Suprapubic skin (tissue), 3 donors: ENCODE measurements at regions not wholly inside any gene's neighbourhood (a gene's known extent, or its start where the extent isn't known, plus 50 kb on each side); places are given as distances from the start of the nearest gene placed in this dataset.

Experiments
- EP300 ChIP-seq: sonication (generic); formaldehyde crosslinking; IDR thresholded peaks from one replicate; pipeline ENCODE4 v1.6.1; 2017; ENCODE audit warnings: antibody characterized with exemption
- POLR2A ChIP-seq, 2 donors: fragments of 450-650 bp; IDR thresholded peaks; one replicate each; pipeline ENCODE4 v1.6.1; 2017; ENCODE audit warnings: antibody characterized with exemption in 2 of 2, mild to moderate bottlenecking in 2 of 2, moderate library complexity in 2 of 2
- TF ChIP-seq, protein P1 (sequence below), 2 donors: fragments of 200-600 bp in 1 of 2; fragments of 450-650 bp in 1 of 2; sonication (generic) in 1 of 2; IDR thresholded peaks; one replicate each; pipeline ENCODE4 v1.5.1; 2016 to 2019; ENCODE audit warnings: antibody characterized with exemption in 2 of 2, mild to moderate bottlenecking in 1 of 2, moderate library complexity in 1 of 2

DNA sequence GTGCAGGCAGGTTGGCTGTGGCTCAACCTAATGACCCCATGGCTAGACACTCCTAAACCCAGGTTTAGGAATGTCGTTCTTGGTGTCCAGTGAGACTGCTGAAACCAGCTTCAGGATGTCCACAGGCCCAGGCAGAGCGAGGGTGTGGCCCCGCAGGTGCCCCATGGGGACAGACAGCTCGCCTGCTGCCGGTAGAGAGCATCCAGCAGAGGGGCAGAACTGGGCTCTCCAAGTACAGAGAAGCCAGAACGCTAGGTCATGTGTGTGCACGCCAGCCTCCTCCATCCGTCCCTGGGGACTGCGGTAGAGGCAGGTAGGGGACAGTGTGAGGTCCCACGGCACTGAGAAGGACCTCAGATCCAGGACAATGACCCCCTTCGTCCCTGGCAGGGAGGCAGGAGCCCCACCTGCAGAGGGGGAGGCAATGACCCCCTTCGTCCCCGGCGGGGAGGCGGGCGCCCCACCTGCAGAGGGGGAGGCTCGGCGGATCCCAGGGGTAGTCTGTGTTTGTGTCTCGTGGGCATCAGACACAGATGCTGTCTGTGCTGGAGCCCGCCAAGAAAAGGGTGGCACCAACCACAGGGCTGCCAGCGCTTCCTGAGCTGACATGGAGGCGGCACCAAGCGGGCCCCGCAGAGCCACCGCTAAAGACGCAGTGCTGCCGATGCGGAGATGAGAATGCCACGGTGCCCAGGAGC is 118.4 kb downstream of the FAM53A start:
- TF ChIP-seq, protein P1, sequence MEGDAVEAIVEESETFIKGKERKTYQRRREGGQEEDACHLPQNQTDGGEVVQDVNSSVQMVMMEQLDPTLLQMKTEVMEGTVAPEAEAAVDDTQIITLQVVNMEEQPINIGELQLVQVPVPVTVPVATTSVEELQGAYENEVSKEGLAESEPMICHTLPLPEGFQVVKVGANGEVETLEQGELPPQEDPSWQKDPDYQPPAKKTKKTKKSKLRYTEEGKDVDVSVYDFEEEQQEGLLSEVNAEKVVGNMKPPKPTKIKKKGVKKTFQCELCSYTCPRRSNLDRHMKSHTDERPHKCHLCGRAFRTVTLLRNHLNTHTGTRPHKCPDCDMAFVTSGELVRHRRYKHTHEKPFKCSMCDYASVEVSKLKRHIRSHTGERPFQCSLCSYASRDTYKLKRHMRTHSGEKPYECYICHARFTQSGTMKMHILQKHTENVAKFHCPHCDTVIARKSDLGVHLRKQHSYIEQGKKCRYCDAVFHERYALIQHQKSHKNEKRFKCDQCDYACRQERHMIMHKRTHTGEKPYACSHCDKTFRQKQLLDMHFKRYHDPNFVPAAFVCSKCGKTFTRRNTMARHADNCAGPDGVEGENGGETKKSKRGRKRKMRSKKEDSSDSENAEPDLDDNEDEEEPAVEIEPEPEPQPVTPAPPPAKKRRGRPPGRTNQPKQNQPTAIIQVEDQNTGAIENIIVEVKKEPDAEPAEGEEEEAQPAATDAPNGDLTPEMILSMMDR (IDR thresholded peaks at IDR 0.05), result no peak
- TF ChIP-seq POLR2A (IDR thresholded peaks at IDR 0.05) (no peak), EP300 (no peak)
